DND-41 (cell line): ENCODE measurements at regions not wholly inside any gene's neighbourhood (a gene's known extent, or its start where the extent isn't known, plus 50 kb on each side); places are given as distances from the start of the nearest gene placed in this dataset.

Source experiments
- ATAC-seq: fragments of 200-7000 bp; cut with Tn5 transposase; 3 replicates; pipeline ENCODE4 v1.9.1; 2021; ENCODE audit warnings: low read depth; ENCODE audit not compliant: insufficient read depth
- DNase-seq: peaks from one replicate; pipeline ENCODE4 v3.0.0-alpha.2; 2020
- H2AFZ ChIP-seq: 2 replicates; pipeline ENCODE4 v1.6.0; 2012; ENCODE audit warnings: low read depth, low read length
- H3K27ac ChIP-seq: 2 replicates; pipeline ENCODE4 v1.5.1; 2012; ENCODE audit warnings: low read length, inconsistent platforms
- H3K27me3 ChIP-seq: fragments of 200-600 bp; sonication (generic); 2 replicates; pipeline ENCODE4 v1.6.0; 2012; ENCODE audit warnings: low read length, mild to moderate bottlenecking, inconsistent platforms; ENCODE audit not compliant: insufficient read depth, poor library complexity
- H3K36me3 ChIP-seq: 2 replicates; pipeline ENCODE4 v1.5.1; 2012; ENCODE audit warnings: low read length, inconsistent platforms; ENCODE audit not compliant: insufficient read depth
- H3K4me1 ChIP-seq: 2 replicates; pipeline ENCODE4 v1.5.1; 2012; ENCODE audit warnings: mild to moderate bottlenecking, low read length; ENCODE audit not compliant: insufficient read depth
- H3K4me2 ChIP-seq: 2 replicates; pipeline ENCODE4 v1.6.0; 2012; ENCODE audit warnings: mild to moderate bottlenecking, moderate library complexity, low read length, inconsistent platforms; ENCODE audit not compliant: insufficient read depth
- H3K4me3 ChIP-seq, 2 experiments: fragments of 200-600 bp in 1 of 2; shearing (Covaris generic) in 1 of 2; 2 replicates each; pipeline ENCODE4 v1.5.1; 2012 to 2016; ENCODE audit warnings: inconsistent platforms in 2 of 2, low read length in 2 of 2, mild to moderate bottlenecking in 2 of 2, low read depth in 1 of 2, moderate library complexity in 1 of 2
- H3K79me2 ChIP-seq: 2 replicates; pipeline ENCODE4 v1.6.0; 2012; ENCODE audit warnings: low read length, inconsistent platforms; ENCODE audit not compliant: insufficient read depth
- H3K9ac ChIP-seq: 2 replicates; pipeline ENCODE4 v1.6.0; 2012; ENCODE audit warnings: low read depth, mild to moderate bottlenecking, inconsistent platforms, low read length, moderate library complexity
- H3K9me3 ChIP-seq: 2 replicates; pipeline ENCODE4 v1.5.1; 2012; ENCODE audit warnings: low read length, moderate library complexity, mild to moderate bottlenecking, inconsistent platforms; ENCODE audit not compliant: insufficient read depth, severe bottlenecking
- H4K20me1 ChIP-seq: 2 replicates; pipeline ENCODE4 v1.6.0; 2012; ENCODE audit warnings: low read length; ENCODE audit not compliant: insufficient read depth
- EZH2 ChIP-seq: IDR thresholded peaks from 3 replicates; pipeline ENCODE4 v1.6.1; 2012; ENCODE audit warnings: borderline replicate concordance, low read depth, mild to moderate bottlenecking, moderate library complexity, low read length, inconsistent platforms; ENCODE audit not compliant: severe bottlenecking
- TF ChIP-seq, protein P1 (sequence below): IDR thresholded peaks from 2 replicates; pipeline ENCODE4 v1.5.1; 2012; ENCODE audit warnings: borderline replicate concordance, low read length, moderate library complexity, mild to moderate bottlenecking; ENCODE audit not compliant: poor library complexity, severe bottlenecking; ENCODE audit errors: extremely low read depth

DNA sequence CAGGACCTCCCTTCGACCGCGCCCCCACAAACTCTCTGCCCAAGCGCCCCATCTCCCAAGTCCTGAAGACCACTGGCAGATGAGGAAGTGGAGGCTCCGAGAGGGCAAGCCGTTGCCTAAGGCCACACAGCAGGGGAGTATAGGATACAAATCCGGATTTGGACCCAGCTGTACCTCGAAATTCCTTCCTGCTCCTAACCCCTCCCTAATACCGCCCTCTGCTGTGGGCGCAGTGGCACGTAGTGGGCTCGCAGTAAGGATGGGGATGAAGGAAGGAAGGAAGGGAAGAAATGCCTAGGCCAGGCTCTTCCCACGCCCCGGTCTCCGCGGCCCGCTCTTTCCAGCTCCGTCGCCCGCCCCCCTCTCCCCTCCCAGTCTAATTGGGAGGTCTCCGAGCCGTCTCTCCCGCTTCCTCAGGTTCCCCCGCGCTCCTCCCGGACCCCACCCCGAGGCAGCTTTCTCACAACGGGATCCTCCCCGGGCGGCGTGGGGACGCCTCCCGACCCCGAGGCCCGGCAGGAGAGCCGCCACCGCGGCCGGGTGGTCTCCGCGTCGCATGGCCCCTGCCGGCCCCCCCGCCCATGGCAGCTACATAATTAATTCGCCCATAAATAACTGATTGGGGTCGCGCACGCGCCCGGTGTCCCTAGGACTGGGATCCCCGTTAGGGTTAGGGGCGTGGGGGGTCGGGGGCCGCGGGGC, 138.9 kb downstream of the C9orf50 start:
- H3K9ac ChIP-seq: no peak overlapping the region
- no peak overlapping the region for H3K4me3 ChIP-seq
- no peak overlapping the region for H2AFZ ChIP-seq

GRCh38 chr9:129481424-129481809, 139.5 kb downstream of the C9orf50 start:
- H3K27ac ChIP-seq: no peak overlapping the region
- no peak for DNase-seq
- no peak overlapping the region for H3K9ac ChIP-seq
- H4K20me1 ChIP-seq: no peaks in the 10 kb centered on the region
- H3K79me2 ChIP-seq: no peaks in the 10 kb centered on the region
- no peaks in the 10 kb centered on the region for H3K27me3 ChIP-seq
- H3K9me3 ChIP-seq: no peaks in the 10 kb centered on the region
- TF ChIP-seq, protein P1, sequence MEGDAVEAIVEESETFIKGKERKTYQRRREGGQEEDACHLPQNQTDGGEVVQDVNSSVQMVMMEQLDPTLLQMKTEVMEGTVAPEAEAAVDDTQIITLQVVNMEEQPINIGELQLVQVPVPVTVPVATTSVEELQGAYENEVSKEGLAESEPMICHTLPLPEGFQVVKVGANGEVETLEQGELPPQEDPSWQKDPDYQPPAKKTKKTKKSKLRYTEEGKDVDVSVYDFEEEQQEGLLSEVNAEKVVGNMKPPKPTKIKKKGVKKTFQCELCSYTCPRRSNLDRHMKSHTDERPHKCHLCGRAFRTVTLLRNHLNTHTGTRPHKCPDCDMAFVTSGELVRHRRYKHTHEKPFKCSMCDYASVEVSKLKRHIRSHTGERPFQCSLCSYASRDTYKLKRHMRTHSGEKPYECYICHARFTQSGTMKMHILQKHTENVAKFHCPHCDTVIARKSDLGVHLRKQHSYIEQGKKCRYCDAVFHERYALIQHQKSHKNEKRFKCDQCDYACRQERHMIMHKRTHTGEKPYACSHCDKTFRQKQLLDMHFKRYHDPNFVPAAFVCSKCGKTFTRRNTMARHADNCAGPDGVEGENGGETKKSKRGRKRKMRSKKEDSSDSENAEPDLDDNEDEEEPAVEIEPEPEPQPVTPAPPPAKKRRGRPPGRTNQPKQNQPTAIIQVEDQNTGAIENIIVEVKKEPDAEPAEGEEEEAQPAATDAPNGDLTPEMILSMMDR: no peak
- TF ChIP-seq EZH2: no peak
- ATAC-seq: no peak
- no peak overlapping the region for H3K4me2 ChIP-seq
- H3K36me3 ChIP-seq: no peaks in the 10 kb centered on the region
- no peak overlapping the region for H2AFZ ChIP-seq
- no peaks in the 10 kb centered on the region for H3K4me1 ChIP-seq
- no peak overlapping the region for H3K4me3 ChIP-seq

More for the DNA sequence above, 138.9 kb downstream of the C9orf50 start:
- no peaks in the 10 kb centered on the region for H3K27me3 ChIP-seq
- no peak for DNase-seq
- H3K4me2 ChIP-seq: no peak overlapping the region
- ATAC-seq: no peak
- H4K20me1 ChIP-seq: 0 out of 2 replicates have a peak, but pooled peaks cover 2% of the 10 kb centered on the region
- H3K36me3 ChIP-seq: no peaks in the 10 kb centered on the region
- no peaks in the 10 kb centered on the region for H3K4me1 ChIP-seq
- H3K9me3 ChIP-seq: no peaks in the 10 kb centered on the region
- no peak overlapping the region for H3K27ac ChIP-seq
- no peak for TF ChIP-seq EZH2
- TF ChIP-seq, protein P1: no peak
- H3K79me2 ChIP-seq: no peaks in the 10 kb centered on the region

DNA sequence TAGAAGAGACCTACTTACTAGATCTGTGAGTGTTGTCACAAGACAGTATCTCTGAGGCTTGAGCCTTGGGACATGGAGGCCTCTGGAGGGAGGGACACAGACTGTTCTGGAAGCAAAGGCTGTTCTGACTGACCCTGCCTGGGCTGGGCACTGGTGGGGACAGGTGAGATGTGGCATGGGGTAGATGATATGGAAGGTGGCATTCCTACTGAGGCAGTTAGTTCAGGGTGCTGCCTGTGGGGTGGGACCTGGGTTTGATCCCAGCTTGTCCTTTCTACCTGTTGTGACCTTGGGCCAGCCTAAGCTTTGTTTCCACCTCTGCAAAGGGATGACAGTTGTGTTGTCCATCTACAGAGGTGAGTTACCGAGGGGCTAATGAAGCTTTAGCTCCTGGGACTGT, 140.2 kb downstream of the C9orf50 start:
- no peak overlapping the region for H3K27ac ChIP-seq
- H3K4me1 ChIP-seq: no peaks in the 10 kb centered on the region
- H2AFZ ChIP-seq: no peak overlapping the region
- H3K9ac ChIP-seq: no peak overlapping the region
- no peaks in the 10 kb centered on the region for H3K27me3 ChIP-seq
- no peaks in the 10 kb centered on the region for H3K79me2 ChIP-seq
- ATAC-seq (no peak), DNase-seq (no peak)
- no peak overlapping the region for H3K4me2 ChIP-seq
- H3K36me3 ChIP-seq: no peaks in the 10 kb centered on the region
- H4K20me1 ChIP-seq: no peaks in the 10 kb centered on the region
- no peaks in the 10 kb centered on the region for H3K9me3 ChIP-seq
- H3K4me3 ChIP-seq: no peak overlapping the region
- TF ChIP-seq EZH2: no peak
- TF ChIP-seq, protein P1: no peak
